ENCODE measurements at regions not wholly inside any gene's neighbourhood (a gene's known extent, or its start where the extent isn't known, plus 50 kb on each side); places are given as distances from the start of the nearest gene placed in this dataset.

DNA sequence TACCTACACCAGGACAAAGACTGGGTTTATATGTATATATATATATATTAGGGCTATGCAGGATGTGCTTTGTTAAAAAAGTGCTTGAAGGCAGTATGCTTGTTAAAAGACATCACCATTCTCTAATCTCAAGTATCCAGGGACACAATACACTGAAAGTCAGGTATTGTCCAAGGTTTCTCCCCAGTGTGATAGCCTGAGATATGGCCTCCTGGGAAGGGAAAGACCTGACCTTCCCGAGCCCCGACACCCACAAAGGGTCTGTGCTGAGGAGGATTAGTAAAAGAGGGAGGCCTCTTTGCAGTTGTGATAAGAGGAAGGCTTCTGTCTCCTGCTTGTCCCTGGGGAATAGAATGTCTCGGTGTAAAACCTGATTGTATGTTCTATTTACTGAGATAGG, 156.9 kb downstream of the GPX5 start:
- TF ChIP-seq, protein P1, sequence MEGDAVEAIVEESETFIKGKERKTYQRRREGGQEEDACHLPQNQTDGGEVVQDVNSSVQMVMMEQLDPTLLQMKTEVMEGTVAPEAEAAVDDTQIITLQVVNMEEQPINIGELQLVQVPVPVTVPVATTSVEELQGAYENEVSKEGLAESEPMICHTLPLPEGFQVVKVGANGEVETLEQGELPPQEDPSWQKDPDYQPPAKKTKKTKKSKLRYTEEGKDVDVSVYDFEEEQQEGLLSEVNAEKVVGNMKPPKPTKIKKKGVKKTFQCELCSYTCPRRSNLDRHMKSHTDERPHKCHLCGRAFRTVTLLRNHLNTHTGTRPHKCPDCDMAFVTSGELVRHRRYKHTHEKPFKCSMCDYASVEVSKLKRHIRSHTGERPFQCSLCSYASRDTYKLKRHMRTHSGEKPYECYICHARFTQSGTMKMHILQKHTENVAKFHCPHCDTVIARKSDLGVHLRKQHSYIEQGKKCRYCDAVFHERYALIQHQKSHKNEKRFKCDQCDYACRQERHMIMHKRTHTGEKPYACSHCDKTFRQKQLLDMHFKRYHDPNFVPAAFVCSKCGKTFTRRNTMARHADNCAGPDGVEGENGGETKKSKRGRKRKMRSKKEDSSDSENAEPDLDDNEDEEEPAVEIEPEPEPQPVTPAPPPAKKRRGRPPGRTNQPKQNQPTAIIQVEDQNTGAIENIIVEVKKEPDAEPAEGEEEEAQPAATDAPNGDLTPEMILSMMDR (conservative IDR thresholded peaks at IDR 0.05; ENCODE audit: low read length) = no peak
- TF ChIP-seq EZH2phosphoT487 (IDR thresholded peaks at IDR 0.05; ENCODE audit: borderline replicate concordance) = no peak
